Neural cell (in vitro differentiated cells): ENCODE measurements at regions not wholly inside any gene's neighbourhood (a gene's known extent, or its start where the extent isn't known, plus 50 kb on each side); places are given as distances from the start of the nearest gene placed in this dataset.

Experiments
- EP300 ChIP-seq: fragments of 450-650 bp; conservative IDR thresholded peaks from 2 replicates; pipeline ENCODE4 v1.6.1; 2014; ENCODE audit warnings: antibody characterized with exemption, mild to moderate bottlenecking, moderate library complexity; ENCODE audit not compliant: poor library complexity, severe bottlenecking
- TF ChIP-seq, protein P1 (sequence below): fragments of 450-650 bp; IDR thresholded peaks from 2 replicates; pipeline ENCODE4 v1.5.1; 2014; ENCODE audit warnings: antibody characterized with exemption, mild to moderate bottlenecking, moderate library complexity; ENCODE audit not compliant: poor library complexity, severe bottlenecking

DNA sequence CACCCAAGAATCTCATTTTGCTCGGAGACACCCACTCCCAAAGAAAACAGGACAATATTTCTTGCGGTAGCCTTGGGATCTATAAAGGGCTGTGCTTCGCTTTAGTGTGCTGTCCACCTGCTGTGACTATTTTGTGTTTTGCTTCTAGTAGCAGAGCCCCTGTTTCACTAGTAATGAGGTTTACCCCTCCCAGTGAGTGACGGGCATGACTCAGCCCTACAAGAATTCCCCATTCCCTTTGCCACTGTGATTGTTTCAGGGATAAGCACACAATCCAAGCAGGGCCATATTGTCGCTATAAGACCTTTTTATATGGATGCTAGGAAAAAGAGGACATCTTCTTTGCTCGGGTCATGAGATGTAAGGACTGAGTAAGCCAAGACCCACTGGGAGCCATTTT lies 62.5 kb upstream of the FOXB1 start:
- TF ChIP-seq, protein P1, sequence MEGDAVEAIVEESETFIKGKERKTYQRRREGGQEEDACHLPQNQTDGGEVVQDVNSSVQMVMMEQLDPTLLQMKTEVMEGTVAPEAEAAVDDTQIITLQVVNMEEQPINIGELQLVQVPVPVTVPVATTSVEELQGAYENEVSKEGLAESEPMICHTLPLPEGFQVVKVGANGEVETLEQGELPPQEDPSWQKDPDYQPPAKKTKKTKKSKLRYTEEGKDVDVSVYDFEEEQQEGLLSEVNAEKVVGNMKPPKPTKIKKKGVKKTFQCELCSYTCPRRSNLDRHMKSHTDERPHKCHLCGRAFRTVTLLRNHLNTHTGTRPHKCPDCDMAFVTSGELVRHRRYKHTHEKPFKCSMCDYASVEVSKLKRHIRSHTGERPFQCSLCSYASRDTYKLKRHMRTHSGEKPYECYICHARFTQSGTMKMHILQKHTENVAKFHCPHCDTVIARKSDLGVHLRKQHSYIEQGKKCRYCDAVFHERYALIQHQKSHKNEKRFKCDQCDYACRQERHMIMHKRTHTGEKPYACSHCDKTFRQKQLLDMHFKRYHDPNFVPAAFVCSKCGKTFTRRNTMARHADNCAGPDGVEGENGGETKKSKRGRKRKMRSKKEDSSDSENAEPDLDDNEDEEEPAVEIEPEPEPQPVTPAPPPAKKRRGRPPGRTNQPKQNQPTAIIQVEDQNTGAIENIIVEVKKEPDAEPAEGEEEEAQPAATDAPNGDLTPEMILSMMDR = no peak
- no peak for TF ChIP-seq EP300
